Spleen (tissue), 11 donors: ENCODE measurements at regions not wholly inside any gene's neighbourhood (a gene's known extent, or its start where the extent isn't known, plus 50 kb on each side); places are given as distances from the start of the nearest gene placed in this dataset.
"Not testable (repeated sequence)": the region's sequence is repeated elsewhere in the genome, so short reads cannot be mapped to it uniquely, and the experiment has no call there.

Experiments used
- DNase-seq: peaks from one replicate; pipeline ENCODE4 v3.0.0-alpha.2; 2020
- H3K27ac ChIP-seq, 8 donors: fragments of 200-600 bp; sonication (generic) in 7 of 8; 1 replicate in 4 of 8; 2 replicates in 4 of 8; pipeline versions ENCODE4 v1.5.0 to v1.8.0; 2016 to 2021; ENCODE audit warnings: inconsistent platforms in 4 of 8, mild to moderate bottlenecking in 4 of 8, moderate library complexity in 1 of 8
- H3K27me3 ChIP-seq, 7 donors: fragments of 200-600 bp; sonication (generic) in 6 of 7; replicated peaks in 1 of 7; 1 replicate in 4 of 7; 2 replicates in 3 of 7; pipeline versions ENCODE4 v1.5.0 to v1.8.0; 2016 to 2021; ENCODE audit warnings: inconsistent platforms in 3 of 7, mild to moderate bottlenecking in 1 of 7
- H3K36me3 ChIP-seq, 6 donors: fragments of 200-600 bp; sonication (generic) in 5 of 6; 1 replicate in 4 of 6; 2 replicates in 2 of 6; pipeline versions ENCODE4 v1.5.0 to v1.8.0; 2016 to 2021; ENCODE audit warnings: inconsistent platforms in 2 of 6
- H3K4me1 ChIP-seq, 6 donors: fragments of 200-600 bp; sonication (generic) in 5 of 6; 1 replicate in 3 of 6; 2 replicates in 3 of 6; pipeline versions ENCODE4 v1.5.0 to v1.8.0; 2016 to 2021; ENCODE audit warnings: inconsistent platforms in 3 of 6
- H3K4me3 ChIP-seq, 8 donors: fragments of 200-600 bp; sonication (generic) in 7 of 8; 1 replicate in 4 of 8; 2 replicates in 4 of 8; pipeline versions ENCODE4 v1.5.0 to v1.8.0; 2016 to 2021; ENCODE audit warnings: inconsistent platforms in 4 of 8, mild to moderate bottlenecking in 4 of 8, moderate library complexity in 2 of 8
- H3K9me3 ChIP-seq, 8 donors: fragments of 200-600 bp; sonication (generic) in 7 of 8; 1 replicate in 4 of 8; 2 replicates in 4 of 8; pipeline versions ENCODE4 v1.5.0 to v1.8.0; 2016 to 2021; ENCODE audit warnings: inconsistent platforms in 4 of 8
- POLR2A ChIP-seq, 3 donors: fragments of 450-650 bp; IDR thresholded peaks; one replicate each; pipeline ENCODE4 v1.5.1; 2017; ENCODE audit warnings: antibody characterized with exemption in 3 of 3, mild to moderate bottlenecking in 1 of 3
- POLR2AphosphoS5 ChIP-seq, 3 donors: sonication (generic); formaldehyde crosslinking; IDR thresholded peaks; one replicate each; pipeline ENCODE4 v1.5.1; 2017; ENCODE audit warnings: antibody characterized with exemption in 3 of 3
- WGBS, 5 donors: extraction: QIAGEN DNeasy Blood & Tissue Kit in 3 of 5; methylation state at CpG; one replicate each; pipeline versions ENCODE4 v1.1.5 to v1.1.7; 2013 to 2018; 5-methylcytosine and 5-hydroxymethylcytosine counted together
- intact Hi-C: fragments of 100-400 bp; cut with DNase I; formaldehyde crosslinking; loops from one replicate; pipeline ENCODE4 v1.15.0; 2023; ENCODE audit warnings: low total_unique reads
- TF ChIP-seq, protein P1 (sequence below), 11 experiments: fragments of 200-600 bp in 7 of 11; fragments of 450-650 bp in 4 of 11; sonication (generic) in 4 of 11; IDR thresholded peaks in 8 of 11; conservative IDR thresholded peaks in 3 of 11; 1 replicate in 7 of 11; 2 replicates in 4 of 11; pipeline versions ENCODE4 v1.4.0 to v1.8.0; 2016 to 2021; ENCODE audit warnings: antibody characterized with exemption in 11 of 11, inconsistent platforms in 4 of 11, mild to moderate bottlenecking in 1 of 11
- donor health status: healthy with polysubstance abuse.
- donor health status: DM: no; HTN: no; CAD: no; lungs with moderate emphysema.
- donor health status: DM: no; HTN: no; CAD: no.
- donor health status: Bipolar disorder and iron deficiency.
- donor health status: healthy.
- donor health status: DM: no; HTN: no; CAD: no.
- donor health status: DM: yes; HTN: yes; CAD: no.

DNA sequence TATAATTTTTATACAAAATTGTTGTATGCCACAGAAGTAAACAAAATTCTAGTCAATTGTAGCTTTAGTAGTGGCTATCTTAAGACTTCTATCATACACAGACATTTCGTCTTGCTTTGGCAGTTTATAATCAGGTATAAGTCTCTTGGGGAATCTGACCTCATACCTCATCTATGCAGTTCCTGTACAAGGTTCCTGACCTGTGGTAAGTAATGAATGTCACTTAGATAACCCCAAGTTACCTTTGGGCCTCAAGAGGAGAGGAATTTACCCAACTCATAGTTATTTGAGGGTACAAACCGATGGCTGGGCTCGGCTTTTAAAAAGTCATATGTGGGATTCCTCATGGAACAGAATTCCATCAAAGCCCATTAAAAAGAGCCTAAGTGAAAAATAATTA is 58.8 kb upstream of the UNC93A start:
- no peak for TF ChIP-seq POLR2AphosphoS5 (IDR thresholded peaks at IDR 0.05)
- no peak for TF ChIP-seq POLR2A (IDR thresholded peaks at IDR 0.05)
- DNase-seq: no peak
- Histone ChIP-seq H3K4me3 (no peak overlapping the region), H3K9me3 (no peaks in the 10 kb centered on the region), H3K4me1 (no peaks in the 10 kb centered on the region), H3K27ac (no peak overlapping the region), H3K36me3 (no peaks in the 10 kb centered on the region), H3K27me3 (peaks cover 0 to 58% (median 9%) of the 10 kb centered on the region in 7 donors)
- intact Hi-C loops: no loop called here
- 66 to 83% (median 77%) methylated on average over 3 of the region's 3 CpGs for WGBS, 5 donors

- Histone ChIP-seq H3K4me3 (no peak overlapping the region), H3K9me3 (no peaks in the 10 kb centered on the region), H3K4me1 (no peaks in the 10 kb centered on the region), H3K27ac (no peak overlapping the region), H3K36me3 (no peaks in the 10 kb centered on the region), H3K27me3 (peaks cover 0 to 47% (median 4%) of the 10 kb centered on the region in 7 donors)
- 65 to 82% (median 71%) methylated on average over 6 of the region's 6 CpGs for WGBS, 5 donors
- TF ChIP-seq POLR2AphosphoS5 (IDR thresholded peaks at IDR 0.05) (no peak), POLR2A (IDR thresholded peaks at IDR 0.05) (no peak)
- TF ChIP-seq, protein P1, sequence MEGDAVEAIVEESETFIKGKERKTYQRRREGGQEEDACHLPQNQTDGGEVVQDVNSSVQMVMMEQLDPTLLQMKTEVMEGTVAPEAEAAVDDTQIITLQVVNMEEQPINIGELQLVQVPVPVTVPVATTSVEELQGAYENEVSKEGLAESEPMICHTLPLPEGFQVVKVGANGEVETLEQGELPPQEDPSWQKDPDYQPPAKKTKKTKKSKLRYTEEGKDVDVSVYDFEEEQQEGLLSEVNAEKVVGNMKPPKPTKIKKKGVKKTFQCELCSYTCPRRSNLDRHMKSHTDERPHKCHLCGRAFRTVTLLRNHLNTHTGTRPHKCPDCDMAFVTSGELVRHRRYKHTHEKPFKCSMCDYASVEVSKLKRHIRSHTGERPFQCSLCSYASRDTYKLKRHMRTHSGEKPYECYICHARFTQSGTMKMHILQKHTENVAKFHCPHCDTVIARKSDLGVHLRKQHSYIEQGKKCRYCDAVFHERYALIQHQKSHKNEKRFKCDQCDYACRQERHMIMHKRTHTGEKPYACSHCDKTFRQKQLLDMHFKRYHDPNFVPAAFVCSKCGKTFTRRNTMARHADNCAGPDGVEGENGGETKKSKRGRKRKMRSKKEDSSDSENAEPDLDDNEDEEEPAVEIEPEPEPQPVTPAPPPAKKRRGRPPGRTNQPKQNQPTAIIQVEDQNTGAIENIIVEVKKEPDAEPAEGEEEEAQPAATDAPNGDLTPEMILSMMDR (IDR thresholded peaks at IDR 0.05 in 8 of 11, conservative IDR thresholded peaks at IDR 0.05 in 3 of 11): no peak
- intact Hi-C loops: no loop called here
- no peak for DNase-seq
These were observed 57.6 kb upstream of the UNC93A start for GRCh38 chr6:167233490-167233889.

- intact Hi-C loops, H3K27ac ChIP-seq, H3K36me3 ChIP-seq, H3K4me3 ChIP-seq, H3K4me1 ChIP-seq, DNase-seq, H3K9me3 ChIP-seq: not testable (repeated sequence)
- peaks cover 0 to 40% (median 0%) of the 10 kb centered on the region in 7 donors for H3K27me3 ChIP-seq
- 0 to 12% (median 5%) methylated on average over 3 to 6 of the region's 6 CpGs for WGBS, 5 donors
These were observed 56.5 kb upstream of the UNC93A start for GRCh38 chr6:167234576-167234975.

DNA sequence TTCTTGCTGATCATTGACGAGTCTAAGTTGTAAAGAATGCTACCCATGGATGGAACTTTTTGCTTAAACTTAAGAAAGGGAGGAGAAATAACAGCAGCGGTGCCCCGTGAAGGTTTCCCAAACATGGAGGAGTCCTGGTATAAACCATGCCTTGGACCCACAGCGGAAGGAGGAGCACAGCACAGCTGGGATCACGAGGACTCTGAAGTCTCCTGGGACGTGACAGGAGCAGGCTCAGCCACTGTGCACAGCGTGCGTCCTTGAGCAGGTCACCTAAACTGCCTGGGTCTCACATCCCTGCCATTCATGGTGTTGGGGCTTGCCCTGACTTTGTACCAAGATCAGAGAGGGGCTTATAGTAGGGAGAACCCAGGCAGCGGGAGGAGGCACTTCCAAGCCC is 56.1 kb upstream of the UNC93A start:
- 68 to 73% (median 73%) methylated on average over 9 of the region's 9 CpGs for WGBS, 5 donors
- H3K4me3 ChIP-seq: no peak overlapping the region
- H3K9me3 ChIP-seq: no peaks in the 10 kb centered on the region
- H3K4me1 ChIP-seq: no peaks in the 10 kb centered on the region
- peaks cover 0 to 36% (median 0%) of the 10 kb centered on the region in 7 donors for H3K27me3 ChIP-seq
- no peaks in the 10 kb centered on the region for H3K36me3 ChIP-seq
- intact Hi-C loops: no loop called here
- no peak overlapping the region for H3K27ac ChIP-seq
- DNase-seq: no peak
- TF ChIP-seq POLR2AphosphoS5 (IDR thresholded peaks at IDR 0.05) (no peak), POLR2A (IDR thresholded peaks at IDR 0.05) (no peak)
- TF ChIP-seq, protein P1 (IDR thresholded peaks at IDR 0.05 in 8 of 11, conservative IDR thresholded peaks at IDR 0.05 in 3 of 11): no peak

DNA sequence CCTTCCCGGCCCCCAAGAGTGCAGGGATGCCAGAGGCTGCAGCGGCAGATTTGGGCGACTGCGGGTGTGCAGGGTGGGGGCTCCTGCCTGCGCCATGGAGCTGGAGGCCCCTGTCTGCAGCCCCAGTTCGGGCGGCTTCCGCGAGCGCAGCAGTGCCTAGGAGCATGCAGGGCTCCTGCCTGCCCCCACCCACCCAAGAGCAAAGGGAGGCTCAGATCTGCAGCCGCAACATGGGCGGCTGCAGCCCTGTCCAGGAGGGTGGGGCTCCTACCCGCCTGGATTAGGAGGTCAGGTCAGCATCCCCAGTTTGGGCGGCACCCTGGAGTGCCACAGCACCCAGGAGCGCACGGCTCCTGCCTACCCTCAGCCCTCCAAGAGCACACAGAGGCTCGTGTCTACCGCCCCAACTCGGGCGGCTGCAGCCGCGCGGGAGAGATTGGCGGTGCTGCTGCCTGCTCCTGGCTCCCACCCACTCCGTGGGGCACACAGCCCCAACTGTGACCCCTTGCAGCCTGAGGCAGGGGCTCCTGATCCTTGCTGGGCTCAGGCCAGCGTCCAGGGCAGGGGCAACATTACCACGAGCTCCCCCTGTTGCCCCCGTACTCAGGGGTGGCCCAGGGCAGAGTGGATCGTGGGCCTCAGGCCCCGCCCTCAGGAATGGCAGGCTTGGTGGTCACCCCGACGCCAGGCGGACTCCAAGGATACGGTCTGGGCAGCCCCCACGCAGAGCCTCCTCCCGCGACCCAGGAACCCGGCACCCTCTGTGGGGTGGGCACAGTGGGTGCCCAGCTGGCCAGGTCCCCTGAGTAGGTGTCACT is 55.5 kb upstream of the UNC93A start:
- intact Hi-C loops: no loop called here

More for the DNA sequence above, 55.5 kb upstream of the UNC93A start:
- no peak for TF ChIP-seq POLR2AphosphoS5 (IDR thresholded peaks at IDR 0.05)
- no peak for TF ChIP-seq POLR2A (IDR thresholded peaks at IDR 0.05)
- TF ChIP-seq, protein P1 (IDR thresholded peaks at IDR 0.05 in 8 of 11, conservative IDR thresholded peaks at IDR 0.05 in 3 of 11): no peak
- no peak overlapping the region for H3K27ac ChIP-seq
- DNase-seq: no peak
- no peak overlapping the region for H3K4me3 ChIP-seq
- no peaks in the 10 kb centered on the region for H3K9me3 ChIP-seq
- H3K4me1 ChIP-seq: no peaks in the 10 kb centered on the region
- peaks cover 0 to 36% (median 0%) of the 10 kb centered on the region in 7 donors for H3K27me3 ChIP-seq
- WGBS, 5 donors: 87 to 94% (median 92%) methylated on average over 28 to 38 of the region's 38 CpGs
- H3K36me3 ChIP-seq: no peaks in the 10 kb centered on the region
